ENCODE measurements at regions not wholly inside any gene's neighbourhood (a gene's known extent, or its start where the extent isn't known, plus 50 kb on each side); places are given as distances from the start of the nearest gene placed in this dataset.

GRCh38 chrX:82219129-82219528 is 1017.2 kb downstream of the SH3BGRL start:
- peak; percentile 35 for DNase-seq (ENCODE audit: low read depth)
- no peak for TF ChIP-seq MAX (IDR thresholded peaks at IDR 0.05; ENCODE audit: low read depth, low read length)
- no peak overlapping the region for H3K4me3 ChIP-seq (ENCODE audit: low read depth, low read length)

GRCh38 chrX:82224961-82225360 is 1023.1 kb downstream of the SH3BGRL start:
- TF ChIP-seq MYC (IDR thresholded peaks at IDR 0.05; ENCODE audit: low read depth, low read length) (no peak), CTCF (IDR thresholded peaks at IDR 0.05; ENCODE audit: low read depth, low read length) (no peak), POLR2A (IDR thresholded peaks at IDR 0.05; ENCODE audit: extremely low read depth, insufficient read length) (no peak), MAX (IDR thresholded peaks at IDR 0.05; ENCODE audit: low read depth, low read length) (no peak)
- no peak for DNase-seq (ENCODE audit: low read depth)
- no peak overlapping the region for H3K4me3 ChIP-seq (ENCODE audit: low read depth, low read length)

- H3K4me3 ChIP-seq (ENCODE audit: low read depth, low read length) = no peak overlapping the region
- TF ChIP-seq MYC (IDR thresholded peaks at IDR 0.05; ENCODE audit: low read depth, low read length) (no peak), CTCF (IDR thresholded peaks at IDR 0.05; ENCODE audit: low read depth, low read length) (peak; percentile 3)
- DNase-seq (ENCODE audit: low read depth) = peak; percentile 7
These were observed 1028.1 kb downstream of the SH3BGRL start for GRCh38 chrX:82230013-82230412.

GRCh38 chrX:82232679-82233078 is 1030.8 kb downstream of the SH3BGRL start:
- TF ChIP-seq MAX (IDR thresholded peaks at IDR 0.05; ENCODE audit: low read depth, low read length) = no peak
- no peak for DNase-seq (ENCODE audit: low read depth)
- no peak overlapping the region for H3K4me3 ChIP-seq (ENCODE audit: low read depth, low read length)

- peak; percentile 2 for DNase-seq (ENCODE audit: low read depth)
- no peak overlapping the region for H3K4me3 ChIP-seq (ENCODE audit: low read depth, low read length)
- TF ChIP-seq MAX (IDR thresholded peaks at IDR 0.05; ENCODE audit: low read depth, low read length) (no peak), CTCF (IDR thresholded peaks at IDR 0.05; ENCODE audit: low read depth, low read length) (no peak), POLR2A (IDR thresholded peaks at IDR 0.05; ENCODE audit: extremely low read depth, insufficient read length) (no peak), MYC (IDR thresholded peaks at IDR 0.05; ENCODE audit: low read depth, low read length) (no peak)
These were observed 1035.4 kb downstream of the SH3BGRL start for GRCh38 chrX:82237328-82237727.
